ENCODE measurements at regions not wholly inside any gene's neighbourhood (a gene's known extent, or its start where the extent isn't known, plus 50 kb on each side); places are given as distances from the start of the nearest gene placed in this dataset.

DNA sequence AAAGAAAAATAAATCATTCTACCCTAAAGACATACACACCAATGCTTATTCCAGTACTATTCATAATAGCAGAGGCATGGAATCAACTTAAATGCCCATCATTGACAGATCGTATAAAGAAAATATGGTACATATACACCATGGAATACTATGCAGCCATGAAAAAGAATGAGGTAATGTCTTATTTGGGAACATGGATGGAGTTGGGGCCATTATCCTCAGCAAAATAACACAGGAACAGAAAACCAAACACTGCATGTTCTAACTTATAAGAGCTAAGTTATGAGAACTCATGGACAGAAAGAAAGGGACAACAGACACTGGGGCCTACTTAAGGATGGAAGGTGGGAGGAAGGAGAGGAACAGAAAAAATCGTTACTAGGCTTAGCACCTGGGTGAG lies 527.5 kb upstream of the ST8SIA4 start:
- TF ChIP-seq POLR2A (IDR thresholded peaks at IDR 0.05; ENCODE audit: control extremely low read depth in 1 of 2, low read depth in 2 of 2, low read length in 2 of 2) (no peak), SUZ12 (IDR thresholded peaks at IDR 0.05; ENCODE audit: low read length) (no peak), FOSL1 (IDR thresholded peaks at IDR 0.05; ENCODE audit: insufficient read depth, low read depth, low read length) (no peak)
- TF ChIP-seq, protein P1, sequence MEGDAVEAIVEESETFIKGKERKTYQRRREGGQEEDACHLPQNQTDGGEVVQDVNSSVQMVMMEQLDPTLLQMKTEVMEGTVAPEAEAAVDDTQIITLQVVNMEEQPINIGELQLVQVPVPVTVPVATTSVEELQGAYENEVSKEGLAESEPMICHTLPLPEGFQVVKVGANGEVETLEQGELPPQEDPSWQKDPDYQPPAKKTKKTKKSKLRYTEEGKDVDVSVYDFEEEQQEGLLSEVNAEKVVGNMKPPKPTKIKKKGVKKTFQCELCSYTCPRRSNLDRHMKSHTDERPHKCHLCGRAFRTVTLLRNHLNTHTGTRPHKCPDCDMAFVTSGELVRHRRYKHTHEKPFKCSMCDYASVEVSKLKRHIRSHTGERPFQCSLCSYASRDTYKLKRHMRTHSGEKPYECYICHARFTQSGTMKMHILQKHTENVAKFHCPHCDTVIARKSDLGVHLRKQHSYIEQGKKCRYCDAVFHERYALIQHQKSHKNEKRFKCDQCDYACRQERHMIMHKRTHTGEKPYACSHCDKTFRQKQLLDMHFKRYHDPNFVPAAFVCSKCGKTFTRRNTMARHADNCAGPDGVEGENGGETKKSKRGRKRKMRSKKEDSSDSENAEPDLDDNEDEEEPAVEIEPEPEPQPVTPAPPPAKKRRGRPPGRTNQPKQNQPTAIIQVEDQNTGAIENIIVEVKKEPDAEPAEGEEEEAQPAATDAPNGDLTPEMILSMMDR (IDR thresholded peaks at IDR 0.05; ENCODE audit: control extremely low read depth in 1 of 3, insufficient read depth in 1 of 3, low read depth in 1 of 3, low read length in 3 of 3): no peak

Measured in H1 (cell line).